Tibial artery (tissue), 4 donors: ENCODE measurements at regions not wholly inside any gene's neighbourhood (a gene's known extent, or its start where the extent isn't known, plus 50 kb on each side); places are given as distances from the start of the nearest gene placed in this dataset.

Experiments used
- DNase-seq, 2 donors: peaks; one replicate each; pipeline ENCODE4 v3.0.0-alpha.2; 2019
- H3K27ac ChIP-seq, 2 donors: fragments of 200-600 bp; sonication (generic) in 1 of 2; 1 replicate in 1 of 2; 2 replicates in 1 of 2; pipeline ENCODE4 v1.5.1; 2018 to 2019; ENCODE audit warnings: mild to moderate bottlenecking in 1 of 2
- H3K27me3 ChIP-seq, 2 donors: fragments of 200-600 bp; sonication (generic) in 1 of 2; one replicate each; pipeline versions ENCODE4 v1.5.1 to v1.6.0; 2016 to 2019
- H3K36me3 ChIP-seq, 3 donors: fragments of 200-600 bp; sonication (generic) in 2 of 3; one replicate each; pipeline ENCODE4 v1.5.1; 2016 to 2019; ENCODE audit warnings: mild to moderate bottlenecking in 2 of 3
- H3K4me1 ChIP-seq, 4 donors: fragments of 200-600 bp; sonication (generic) in 2 of 4; 1 replicate in 3 of 4; 2 replicates in 1 of 4; pipeline ENCODE4 v1.5.1; 2016 to 2019
- H3K4me3 ChIP-seq, 2 donors: fragments of 200-600 bp; sonication (generic) in 1 of 2; 1 replicate in 1 of 2; 2 replicates in 1 of 2; pipeline ENCODE4 v1.5.1; 2018 to 2019; ENCODE audit warnings: mild to moderate bottlenecking in 2 of 2
- H3K9me3 ChIP-seq, 3 donors: fragments of 200-600 bp; sonication (generic) in 1 of 3; one replicate each; pipeline ENCODE4 v1.5.1; 2016 to 2019
- intact Hi-C: fragments of 100-400 bp; cut with DNase I; formaldehyde crosslinking; loops from one replicate; pipeline ENCODE4 v1.15.0; 2023; ENCODE audit warnings: low total_unique reads
- TF ChIP-seq, protein P1 (sequence below), 2 experiments: fragments of 200-600 bp in 1 of 2; fragments of 450-650 bp in 1 of 2; IDR thresholded peaks; one replicate each; pipeline ENCODE4 v1.5.1; 2017 to 2019; ENCODE audit warnings: antibody characterized with exemption in 2 of 2, mild to moderate bottlenecking in 1 of 2, moderate library complexity in 1 of 2

DNA sequence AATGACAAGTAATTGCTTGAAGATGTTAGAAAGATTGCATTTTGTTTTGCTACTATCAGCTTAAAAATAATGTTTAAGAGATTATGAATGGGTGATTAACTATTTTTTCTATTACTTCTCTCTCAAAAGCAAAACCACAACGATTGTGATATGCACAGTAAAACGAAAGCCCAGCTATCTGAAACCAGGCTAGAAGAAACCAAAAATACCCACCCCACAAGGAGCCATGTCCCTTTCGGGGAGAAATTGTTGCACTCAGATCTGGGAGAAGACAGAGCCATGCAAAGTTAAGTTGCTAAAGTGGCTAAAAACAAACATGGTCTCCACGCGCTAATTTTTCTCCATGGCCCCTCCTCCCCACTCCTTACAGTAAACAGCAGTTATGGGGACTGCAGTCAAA, 173.6 kb downstream of the RPS24 start:
- no peak overlapping the region for H3K4me3 ChIP-seq
- intact Hi-C loops: loop anchor here (5.0 kb wide), 1 partner anchor 990 kb away; no protein-coding TSS in a partner anchor
- H3K27ac ChIP-seq: no peak overlapping the region
- TF ChIP-seq, protein P1, sequence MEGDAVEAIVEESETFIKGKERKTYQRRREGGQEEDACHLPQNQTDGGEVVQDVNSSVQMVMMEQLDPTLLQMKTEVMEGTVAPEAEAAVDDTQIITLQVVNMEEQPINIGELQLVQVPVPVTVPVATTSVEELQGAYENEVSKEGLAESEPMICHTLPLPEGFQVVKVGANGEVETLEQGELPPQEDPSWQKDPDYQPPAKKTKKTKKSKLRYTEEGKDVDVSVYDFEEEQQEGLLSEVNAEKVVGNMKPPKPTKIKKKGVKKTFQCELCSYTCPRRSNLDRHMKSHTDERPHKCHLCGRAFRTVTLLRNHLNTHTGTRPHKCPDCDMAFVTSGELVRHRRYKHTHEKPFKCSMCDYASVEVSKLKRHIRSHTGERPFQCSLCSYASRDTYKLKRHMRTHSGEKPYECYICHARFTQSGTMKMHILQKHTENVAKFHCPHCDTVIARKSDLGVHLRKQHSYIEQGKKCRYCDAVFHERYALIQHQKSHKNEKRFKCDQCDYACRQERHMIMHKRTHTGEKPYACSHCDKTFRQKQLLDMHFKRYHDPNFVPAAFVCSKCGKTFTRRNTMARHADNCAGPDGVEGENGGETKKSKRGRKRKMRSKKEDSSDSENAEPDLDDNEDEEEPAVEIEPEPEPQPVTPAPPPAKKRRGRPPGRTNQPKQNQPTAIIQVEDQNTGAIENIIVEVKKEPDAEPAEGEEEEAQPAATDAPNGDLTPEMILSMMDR (IDR thresholded peaks at IDR 0.05): no peak
- H3K9me3 ChIP-seq: no peaks in the 10 kb centered on the region
- DNase-seq: no peak
- no peaks in the 10 kb centered on the region for H3K27me3 ChIP-seq
- peaks cover 0 to 26% (median 17%) of the 10 kb centered on the region in 4 donors for H3K4me1 ChIP-seq
- no peaks in the 10 kb centered on the region for H3K36me3 ChIP-seq

DNA sequence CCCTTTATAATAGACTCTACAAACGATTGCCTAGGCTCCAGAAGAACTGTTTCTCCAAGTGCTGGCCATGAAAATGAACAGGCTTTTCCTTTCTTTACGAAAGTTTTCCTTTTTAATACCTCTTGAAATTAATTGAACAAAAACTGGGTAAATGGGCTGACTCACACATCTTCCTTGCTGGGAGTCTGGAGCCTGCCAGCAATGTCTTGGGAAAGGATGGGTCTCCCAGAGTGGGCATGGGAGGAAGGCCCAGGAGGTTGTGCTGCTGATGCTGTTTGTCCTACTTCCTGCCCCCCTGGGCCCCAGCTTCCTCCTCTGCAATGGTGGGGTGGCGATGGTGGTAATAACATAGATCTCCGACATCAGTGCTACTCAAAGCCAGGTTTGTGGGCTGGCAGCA, 174.1 kb downstream of the RPS24 start:
- TF ChIP-seq, protein P1 (IDR thresholded peaks at IDR 0.05): no peak
- Histone ChIP-seq H3K36me3 (no peaks in the 10 kb centered on the region), H3K4me1 (peaks cover 0 to 26% (median 18%) of the 10 kb centered on the region in 4 donors), H3K27me3 (no peaks in the 10 kb centered on the region), H3K27ac (no peak overlapping the region), H3K4me3 (no peak overlapping the region), H3K9me3 (no peaks in the 10 kb centered on the region)
- no peak for DNase-seq
- intact Hi-C loops: loop anchor here (5.0 kb wide), 1 partner anchor 990 kb away; no protein-coding TSS in a partner anchor

DNA sequence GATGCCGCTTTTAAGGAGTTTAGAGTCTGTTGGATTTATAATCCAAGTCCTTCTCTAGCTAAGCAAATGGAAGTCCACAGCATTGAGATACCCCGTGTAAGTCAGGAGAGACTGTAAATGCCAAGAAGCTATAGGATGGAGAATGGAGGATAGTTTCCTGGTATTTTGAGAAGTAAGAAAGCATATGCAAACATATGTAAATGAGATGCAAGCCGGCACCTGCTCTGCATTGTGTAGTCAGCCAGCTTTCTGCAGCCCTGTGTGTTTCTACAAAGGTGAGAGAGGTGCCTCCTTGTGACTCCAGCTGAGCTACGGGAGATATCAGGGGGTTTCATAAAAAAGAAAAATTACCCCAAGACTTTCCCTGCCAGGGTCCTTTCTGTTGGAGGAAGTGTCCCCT, 176.3 kb downstream of the RPS24 start:
- intact Hi-C loops: loop anchor here (5.0 to 10.0 kb wide), 4 partner anchors 92 to 987 kb away; no protein-coding TSS in a partner anchor
- no peak for DNase-seq
- Histone ChIP-seq H3K27ac (no peak overlapping the region), H3K9me3 (no peaks in the 10 kb centered on the region), H3K4me3 (no peak overlapping the region), H3K27me3 (no peaks in the 10 kb centered on the region), H3K4me1 (peaks cover 0 to 22% (median 9%) of the 10 kb centered on the region in 4 donors), H3K36me3 (no peaks in the 10 kb centered on the region)
- TF ChIP-seq, protein P1 (IDR thresholded peaks at IDR 0.05): no peak

DNA sequence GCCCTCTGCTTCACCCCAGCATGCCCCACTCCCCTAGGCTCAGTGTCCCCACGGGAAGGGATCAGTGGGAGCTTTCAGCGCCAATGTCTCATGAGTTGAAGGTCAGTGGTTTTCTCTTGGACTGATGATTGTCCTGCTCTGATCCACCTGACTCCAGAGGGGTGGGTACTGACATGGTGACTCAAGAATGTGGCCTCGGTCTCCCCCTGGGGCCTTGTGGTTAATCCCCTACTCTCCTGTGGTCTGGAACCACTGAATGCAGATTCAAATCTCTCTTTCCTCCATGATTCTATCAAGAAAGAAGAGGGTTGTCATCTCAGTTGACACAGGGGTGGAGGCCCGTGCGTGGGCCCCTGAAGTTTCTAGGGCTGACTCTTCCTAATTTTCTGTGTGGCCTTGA, 176.9 kb downstream of the RPS24 start:
- intact Hi-C loops: loop anchor here (5.0 to 10.0 kb wide), 3 partner anchors 92 to 444 kb away; no protein-coding TSS in a partner anchor
- H3K4me1 ChIP-seq: peaks cover 0 to 22% (median 15%) of the 10 kb centered on the region in 4 donors
- no peak overlapping the region for H3K27ac ChIP-seq
- no peaks in the 10 kb centered on the region for H3K9me3 ChIP-seq
- H3K36me3 ChIP-seq: no peaks in the 10 kb centered on the region
- no peak for DNase-seq
- H3K4me3 ChIP-seq: no peak overlapping the region
- TF ChIP-seq, protein P1 (IDR thresholded peaks at IDR 0.05): no peak
- H3K27me3 ChIP-seq: no peaks in the 10 kb centered on the region

DNA sequence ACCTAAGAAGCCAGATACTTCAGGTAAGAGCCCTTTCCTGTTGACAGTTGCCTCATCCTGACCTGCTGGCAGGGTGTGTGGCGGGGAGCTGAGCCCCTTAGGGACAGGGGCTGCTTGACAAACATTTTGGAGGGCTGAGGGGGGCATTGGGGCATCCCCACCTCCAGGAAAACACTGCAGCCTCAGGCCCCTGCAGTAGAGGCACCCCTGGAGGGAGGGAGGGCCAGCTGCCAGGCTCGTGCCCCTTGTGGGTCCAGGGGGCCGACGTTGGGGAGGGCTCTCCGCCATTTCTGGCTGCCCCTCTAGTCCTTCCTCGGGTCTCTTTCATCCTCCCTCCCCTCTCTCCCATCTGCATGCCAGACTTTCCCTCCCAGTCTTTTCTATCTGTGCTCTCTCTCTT, 177.3 kb downstream of the RPS24 start:
- no peak for DNase-seq
- Histone ChIP-seq H3K9me3 (no peaks in the 10 kb centered on the region), H3K27ac (no peak overlapping the region), H3K4me1 (peaks cover 0 to 25% (median 19%) of the 10 kb centered on the region in 4 donors), H3K36me3 (no peaks in the 10 kb centered on the region), H3K4me3 (no peak overlapping the region), H3K27me3 (no peaks in the 10 kb centered on the region)
- TF ChIP-seq, protein P1 (IDR thresholded peaks at IDR 0.05): no peak
- intact Hi-C loops: loop anchor here (5.0 to 10.0 kb wide), 3 partner anchors 91 to 444 kb away; no protein-coding TSS in a partner anchor
